Fibroblast of villous mesenchyme (primary cell): ENCODE measurements at regions not wholly inside any gene's neighbourhood (a gene's known extent, or its start where the extent isn't known, plus 50 kb on each side); places are given as distances from the start of the nearest gene placed in this dataset.

Source experiments
- DNase-seq: peaks from one replicate; pipeline ENCODE4 v3.0.0-alpha.2; 2010; ENCODE audit warnings: low read depth
- H3K4me3 ChIP-seq: 2 replicates; pipeline ENCODE4 v1.5.1; 2011; ENCODE audit warnings: low read depth, mild to moderate bottlenecking, low read length
- TF ChIP-seq, protein P1 (sequence below): IDR thresholded peaks from 2 replicates; pipeline ENCODE4 v1.5.1; 2012; ENCODE audit warnings: low read depth, mild to moderate bottlenecking, low read length; ENCODE audit not compliant: insufficient read depth

DNA sequence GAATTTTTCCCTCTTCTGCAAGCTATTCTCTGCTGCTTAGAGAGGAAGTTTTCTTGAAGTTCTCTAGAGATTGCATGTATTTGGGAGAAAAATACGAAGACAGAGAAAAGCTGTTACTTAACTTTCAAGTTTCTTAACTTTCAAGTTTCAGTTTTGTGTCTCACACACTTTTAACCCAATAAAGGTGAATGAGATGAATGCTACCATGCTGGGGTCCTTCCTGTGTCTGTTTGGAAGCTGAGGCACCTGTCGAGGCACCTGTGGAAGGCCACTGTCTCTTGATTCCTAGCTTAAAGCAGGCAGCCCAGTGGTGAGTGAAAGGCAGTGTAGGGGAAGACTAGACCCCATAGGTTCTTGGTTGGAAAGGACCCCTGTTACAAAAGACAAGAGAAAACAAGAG lies 372.8 kb upstream of the JARID2 start:
- no peak overlapping the region for H3K4me3 ChIP-seq
- TF ChIP-seq, protein P1, sequence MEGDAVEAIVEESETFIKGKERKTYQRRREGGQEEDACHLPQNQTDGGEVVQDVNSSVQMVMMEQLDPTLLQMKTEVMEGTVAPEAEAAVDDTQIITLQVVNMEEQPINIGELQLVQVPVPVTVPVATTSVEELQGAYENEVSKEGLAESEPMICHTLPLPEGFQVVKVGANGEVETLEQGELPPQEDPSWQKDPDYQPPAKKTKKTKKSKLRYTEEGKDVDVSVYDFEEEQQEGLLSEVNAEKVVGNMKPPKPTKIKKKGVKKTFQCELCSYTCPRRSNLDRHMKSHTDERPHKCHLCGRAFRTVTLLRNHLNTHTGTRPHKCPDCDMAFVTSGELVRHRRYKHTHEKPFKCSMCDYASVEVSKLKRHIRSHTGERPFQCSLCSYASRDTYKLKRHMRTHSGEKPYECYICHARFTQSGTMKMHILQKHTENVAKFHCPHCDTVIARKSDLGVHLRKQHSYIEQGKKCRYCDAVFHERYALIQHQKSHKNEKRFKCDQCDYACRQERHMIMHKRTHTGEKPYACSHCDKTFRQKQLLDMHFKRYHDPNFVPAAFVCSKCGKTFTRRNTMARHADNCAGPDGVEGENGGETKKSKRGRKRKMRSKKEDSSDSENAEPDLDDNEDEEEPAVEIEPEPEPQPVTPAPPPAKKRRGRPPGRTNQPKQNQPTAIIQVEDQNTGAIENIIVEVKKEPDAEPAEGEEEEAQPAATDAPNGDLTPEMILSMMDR = no peak
- DNase-seq = no peak

DNA sequence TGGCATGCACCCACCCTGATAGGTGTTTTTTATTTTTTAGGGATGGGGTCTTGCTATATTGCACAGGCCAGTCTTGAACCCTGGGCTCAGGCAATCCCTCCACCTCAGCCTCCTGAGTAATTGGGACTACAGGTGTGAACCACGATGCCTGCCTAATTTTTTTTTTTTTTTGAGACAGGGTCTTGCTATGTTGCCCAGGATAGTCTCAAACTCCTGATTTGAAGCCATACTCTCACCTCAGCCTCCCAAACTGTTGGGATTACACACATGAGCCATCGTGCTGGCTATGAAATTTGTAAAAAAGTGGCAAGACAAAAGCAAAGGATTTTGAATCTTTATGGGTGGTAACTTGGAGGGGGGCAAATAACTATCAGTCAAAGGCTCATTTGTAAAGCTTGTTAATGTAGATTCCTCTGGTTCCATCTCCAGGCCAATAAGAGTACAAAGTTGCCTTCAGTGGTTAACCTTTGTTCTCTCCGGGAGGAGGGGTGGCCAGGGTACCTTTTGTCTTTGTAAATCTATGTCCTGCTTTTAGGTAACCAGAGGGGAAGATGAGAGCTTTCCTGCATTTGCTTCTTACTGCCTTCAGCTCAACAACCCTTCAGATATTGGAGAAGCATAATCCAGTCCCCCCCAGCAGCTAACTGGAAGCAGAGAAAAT lies 372.0 kb upstream of the JARID2 start:
- H3K4me3 ChIP-seq = no peak overlapping the region
- DNase-seq = no peak
- TF ChIP-seq, protein P1 = no peak

DNA sequence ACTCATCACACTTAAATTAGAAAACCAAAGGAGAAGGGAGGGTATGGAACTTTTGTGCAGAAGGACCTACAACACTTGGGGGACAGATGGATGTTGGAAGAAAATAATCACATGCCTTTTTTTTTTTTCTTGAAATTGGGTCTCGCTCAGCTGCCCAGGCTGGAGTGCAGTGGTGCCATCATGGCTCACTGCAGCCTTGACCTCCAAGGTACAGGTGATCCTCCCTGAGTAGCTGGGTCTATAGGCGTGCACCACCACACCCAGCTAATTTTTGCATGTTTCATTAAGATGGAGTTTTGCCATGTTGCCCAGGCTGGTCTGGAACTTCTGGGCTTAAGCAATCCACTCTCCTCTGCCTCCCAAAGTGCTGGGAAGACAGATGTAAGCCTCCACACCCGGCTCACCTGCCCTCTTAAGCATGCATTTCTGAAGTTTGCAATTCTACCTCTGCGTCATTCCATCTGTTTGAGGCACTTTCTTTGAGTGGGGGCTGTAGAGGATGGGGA lies 370.8 kb upstream of the JARID2 start:
- no peak overlapping the region for H3K4me3 ChIP-seq
- TF ChIP-seq, protein P1 = no peak
- DNase-seq = no peak

- TF ChIP-seq, protein P1 = no peak
- no peak overlapping the region for H3K4me3 ChIP-seq
- DNase-seq = no peak
Measured at GRCh38 chr6:14875481-14876063, 370.3 kb upstream of the JARID2 start.

DNA sequence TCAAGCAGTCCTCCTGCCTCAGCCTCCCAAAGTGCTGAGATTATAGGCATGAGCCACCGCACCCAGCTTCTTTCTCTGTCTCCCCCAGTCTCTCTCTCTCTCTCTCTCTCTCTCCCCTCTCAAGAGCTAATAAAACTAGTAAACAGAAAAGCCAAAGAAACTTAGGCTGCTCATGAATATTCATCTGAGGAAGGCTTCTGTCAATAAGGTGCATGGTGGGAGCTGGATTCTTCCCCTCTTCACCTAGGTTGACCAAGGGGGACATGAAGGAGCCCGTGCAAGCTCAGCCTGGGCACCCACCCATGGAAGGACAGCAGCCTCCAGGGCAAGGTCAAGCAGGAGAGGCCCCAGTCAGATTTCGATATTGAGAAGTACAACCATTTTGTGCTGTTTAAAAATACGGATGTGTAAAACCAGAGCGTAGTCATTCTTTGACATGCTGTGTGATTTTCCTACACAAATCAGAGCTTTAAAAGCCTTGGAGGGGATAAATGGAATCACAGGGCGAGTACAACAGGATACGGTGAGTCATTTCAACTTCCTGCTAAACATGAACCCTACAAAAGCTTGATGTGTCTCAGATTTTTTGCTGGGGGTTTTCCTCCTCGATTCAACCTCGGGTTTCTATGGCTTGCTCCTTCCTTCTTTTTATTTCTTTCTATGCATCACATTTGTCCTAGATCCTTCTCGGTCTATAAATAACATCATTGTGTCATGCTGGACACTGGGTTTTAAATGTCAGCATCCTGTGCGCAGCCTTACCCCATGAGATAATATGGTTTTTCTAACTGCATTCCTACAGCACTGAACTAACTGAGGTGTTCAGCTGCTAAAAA lies 368.9 kb upstream of the JARID2 start:
- no peak overlapping the region for H3K4me3 ChIP-seq
- TF ChIP-seq, protein P1 = no peak
- DNase-seq = peak; percentile 88

- no peak for DNase-seq
- no peak overlapping the region for H3K4me3 ChIP-seq
- TF ChIP-seq, protein P1 = no peak
Measured at GRCh38 chr6:14877758-14878157, 368.1 kb upstream of the JARID2 start.
